ENCODE measurements at regions not wholly inside any gene's neighbourhood (a gene's known extent, or its start where the extent isn't known, plus 50 kb on each side); places are given as distances from the start of the nearest gene placed in this dataset.
"Not testable (repeated sequence)": the region's sequence is repeated elsewhere in the genome, so short reads cannot be mapped to it uniquely, and the experiment has no call there.

- DNase-seq (ENCODE audit: extremely low read depth in 1 of 2, low read depth in 1 of 2), result no peak
Measured at GRCh38 chr7:65796205-65796604, 76.7 kb upstream of the VKORC1L1 start.

- DNase-seq (ENCODE audit: extremely low read depth in 1 of 2, low read depth in 1 of 2), result not testable (repeated sequence)
Measured at GRCh38 chr7:65797086-65797485, 75.8 kb upstream of the VKORC1L1 start.

- not testable (repeated sequence) for DNase-seq (ENCODE audit: extremely low read depth in 1 of 2, low read depth in 1 of 2)
Measured at GRCh38 chr7:65797566-65797965, 75.3 kb upstream of the VKORC1L1 start.

- DNase-seq (ENCODE audit: extremely low read depth in 1 of 2, low read depth in 1 of 2), result no peak
Measured at GRCh38 chr7:65798111-65799075, 74.5 kb upstream of the VKORC1L1 start.

- not testable (repeated sequence) for DNase-seq (ENCODE audit: extremely low read depth in 1 of 2, low read depth in 1 of 2)
Measured at GRCh38 chr7:65800191-65800590, 72.7 kb upstream of the VKORC1L1 start.

- DNase-seq (ENCODE audit: extremely low read depth in 1 of 2, low read depth in 1 of 2), result no peak
Measured at GRCh38 chr7:65800890-65801341, 72.0 kb upstream of the VKORC1L1 start.

GRCh38 chr7:65804887-65805286 lies 68.0 kb upstream of the VKORC1L1 start:
- no peak for DNase-seq (ENCODE audit: extremely low read depth in 1 of 2, low read depth in 1 of 2)

GRCh38 chr7:65807067-65807466 lies 65.8 kb upstream of the VKORC1L1 start:
- DNase-seq (ENCODE audit: extremely low read depth in 1 of 2, low read depth in 1 of 2), result not testable (repeated sequence)

- DNase-seq (ENCODE audit: extremely low read depth in 1 of 2, low read depth in 1 of 2), result no peak
Measured at GRCh38 chr7:65809259-65809981, 63.5 kb upstream of the VKORC1L1 start.

GRCh38 chr7:65809982-65810288 lies 62.9 kb upstream of the VKORC1L1 start:
- no peak for DNase-seq (ENCODE audit: extremely low read depth in 1 of 2, low read depth in 1 of 2)

- no peak for DNase-seq (ENCODE audit: extremely low read depth in 1 of 2, low read depth in 1 of 2)
Measured at GRCh38 chr7:65812281-65812680, 60.6 kb upstream of the VKORC1L1 start.

- not testable (repeated sequence) for DNase-seq (ENCODE audit: extremely low read depth in 1 of 2, low read depth in 1 of 2)
Measured at GRCh38 chr7:65814556-65815167, 58.2 kb upstream of the VKORC1L1 start.

- no peak for DNase-seq (ENCODE audit: extremely low read depth in 1 of 2, low read depth in 1 of 2)
Measured at GRCh38 chr7:65820287-65820950, 52.5 kb upstream of the VKORC1L1 start.

Data from activated CD8-positive, alpha-beta memory T cell treated with anti-CD3 and anti-CD28 coated beads for 1 hour (primary cell).